Neural progenitor cell (in vitro differentiated cells): ENCODE measurements at regions not wholly inside any gene's neighbourhood (a gene's known extent, or its start where the extent isn't known, plus 50 kb on each side); places are given as distances from the start of the nearest gene placed in this dataset.
A peak's percentile ranks its signal among the peaks of the same experiment; 100 is the strongest.

ENCODE experiments used
- DNase-seq: peaks from one replicate; pipeline ENCODE4 v3.0.0-alpha.2; 2016; ENCODE audit warnings: low spot score
- H2AFZ ChIP-seq: fragments of 200-600 bp; sonication (generic); replicated peaks from 2 replicates; pipeline ENCODE4 v1.6.1; 2016; ENCODE audit warnings: antibody characterized with exemption
- H3F3A ChIP-seq: fragments of 200-600 bp; sonication (generic); 2 replicates; pipeline ENCODE4 v1.6.1; 2016; ENCODE audit warnings: antibody characterized with exemption, low read depth
- H3K27ac ChIP-seq: fragments of 200-600 bp; sonication (generic); 2 replicates; pipeline ENCODE4 v1.5.1; 2016; ENCODE audit warnings: mild to moderate bottlenecking
- H3K27me3 ChIP-seq: fragments of 200-600 bp; sonication (generic); 2 replicates; pipeline ENCODE4 v1.6.1; 2016; ENCODE audit warnings: mild to moderate bottlenecking, moderate library complexity
- H3K36me3 ChIP-seq: fragments of 200-600 bp; sonication (generic); 2 replicates; pipeline ENCODE4 v1.5.1; 2016
- H3K4me1 ChIP-seq: fragments of 200-600 bp; sonication (generic); 2 replicates; pipeline ENCODE4 v1.6.1; 2016; ENCODE audit warnings: mixed run types
- H3K4me2 ChIP-seq: fragments of 200-600 bp; sonication (generic); 2 replicates; pipeline ENCODE4 v1.6.1; 2016
- H3K4me3 ChIP-seq: fragments of 200-600 bp; sonication (generic); 2 replicates; pipeline ENCODE4 v1.5.1; 2016
- H3K79me2 ChIP-seq: fragments of 200-600 bp; sonication (generic); 2 replicates; pipeline ENCODE4 v1.6.1; 2016; ENCODE audit warnings: low read depth
- H3K9ac ChIP-seq: fragments of 200-600 bp; sonication (generic); 2 replicates; pipeline ENCODE4 v1.6.1; 2016
- H3K9me3 ChIP-seq: fragments of 200-600 bp; sonication (generic); 2 replicates; pipeline ENCODE4 v1.5.1; 2016; ENCODE audit warnings: low read depth
- H4K20me1 ChIP-seq: fragments of 200-600 bp; sonication (generic); 2 replicates; pipeline ENCODE4 v1.6.1; 2016; ENCODE audit warnings: low read depth
- H3K27ac Mint-ChIP-seq: 3 replicates; pipeline ENCODE4 v1.8.0; 2021; ENCODE audit warnings: mixed read lengths
- H3K27me3 Mint-ChIP-seq: 2 replicates; pipeline ENCODE4 v1.8.0; 2022; ENCODE audit warnings: low read depth, mild to moderate bottlenecking, inconsistent platforms, moderate library complexity, mixed read lengths; ENCODE audit not compliant: insufficient read depth
- H3K36me3 Mint-ChIP-seq: 3 replicates; pipeline ENCODE4 v1.8.0; 2021; ENCODE audit warnings: mixed read lengths
- H3K4me1 Mint-ChIP-seq: 3 replicates; pipeline ENCODE4 v1.8.0; 2021; ENCODE audit warnings: mixed read lengths
- H3K4me3 Mint-ChIP-seq: 3 replicates; pipeline ENCODE4 v1.8.0; 2021; ENCODE audit warnings: mild to moderate bottlenecking, moderate library complexity, mixed read lengths
- H3K9me3 Mint-ChIP-seq: 3 replicates; pipeline ENCODE4 v1.8.0; 2020; ENCODE audit warnings: mixed read lengths
- CTCF ChIP-seq: fragments of 200-600 bp; sonication (generic); IDR thresholded peaks from 2 replicates; pipeline ENCODE4 v1.5.1; 2017; ENCODE audit warnings: antibody characterized with exemption, mild to moderate bottlenecking
- EZH2 ChIP-seq: fragments of 200-600 bp; sonication (generic); IDR thresholded peaks from 2 replicates; pipeline ENCODE4 v1.6.1; 2017; ENCODE audit warnings: antibody characterized with exemption, mild to moderate bottlenecking, moderate library complexity
- EZH2phosphoT487 ChIP-seq: fragments of 200-600 bp; sonication (generic); IDR thresholded peaks from 2 replicates; pipeline ENCODE4 v1.6.1; 2017; ENCODE audit warnings: antibody characterized with exemption

DNA sequence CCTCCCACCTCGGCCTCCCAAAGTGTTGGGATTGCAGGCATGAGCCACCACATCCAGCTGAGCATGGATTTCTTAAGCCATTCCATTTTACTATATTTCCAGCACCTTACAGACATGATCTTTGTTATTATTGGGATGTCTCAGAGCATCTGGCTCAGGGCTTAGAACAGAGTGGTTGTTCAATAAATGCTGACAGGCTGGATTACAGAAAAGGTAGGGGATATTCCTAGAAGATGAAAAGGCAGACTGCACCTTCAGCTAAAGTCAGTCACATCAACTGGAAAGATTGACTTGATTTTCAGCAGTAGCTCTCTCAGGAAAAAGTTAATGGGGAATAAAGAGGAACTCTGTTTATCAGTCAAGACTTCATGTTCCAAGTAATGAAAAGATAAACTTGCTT lies 360.3 kb upstream of the ERCC4 start:
- DNase-seq = no peak
- Histone ChIP-seq H3K9ac (no peak overlapping the region), H3K4me1 (no peaks in the 10 kb centered on the region), H3K36me3 (no peaks in the 10 kb centered on the region), H4K20me1 (no peaks in the 10 kb centered on the region), H3K4me2 (no peak overlapping the region), H3K9me3 (no peaks in the 10 kb centered on the region), H2AFZ (no peak overlapping the region), H3K27me3 (no peaks in the 10 kb centered on the region), H3F3A (no peaks in the 10 kb centered on the region), H3K27ac (no peak overlapping the region), H3K79me2 (no peaks in the 10 kb centered on the region), H3K4me3 (no peak overlapping the region)
- Mint-ChIP-seq H3K4me1 (peaks cover 5% of the 10 kb centered on the region), H3K27ac (no peak overlapping the region), H3K4me3 (no peak overlapping the region), H3K27me3 (peaks cover 11% of the 10 kb centered on the region), H3K36me3 (no peaks in the 10 kb centered on the region), H3K9me3 (no peaks in the 10 kb centered on the region)
- TF ChIP-seq CTCF = no peak
- no peak for TF ChIP-seq EZH2phosphoT487
- no peak for TF ChIP-seq EZH2

DNA sequence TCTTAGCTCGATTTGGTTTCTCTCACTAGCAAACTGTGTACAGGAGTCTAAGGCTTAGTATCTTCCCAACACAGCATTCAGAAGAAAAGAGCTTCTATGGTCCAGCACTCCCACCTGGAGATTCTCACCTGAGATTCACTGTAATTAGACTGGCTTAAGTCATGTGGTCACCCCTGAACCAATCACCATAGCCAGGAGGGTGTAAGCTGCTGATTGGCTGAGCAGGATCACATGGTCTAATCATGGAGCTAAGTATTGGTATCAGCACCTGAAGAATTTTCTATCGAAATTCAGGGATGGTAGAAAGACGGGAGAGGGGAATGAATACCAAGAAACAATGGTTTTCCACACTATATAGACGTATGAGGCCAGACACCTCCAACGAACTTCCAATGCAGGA lies 359.8 kb upstream of the ERCC4 start:
- no peaks in the 10 kb centered on the region for H3K79me2 ChIP-seq
- Mint-ChIP-seq H3K27me3 (peaks cover 12% of the 10 kb centered on the region), H3K9me3 (no peaks in the 10 kb centered on the region), H3K27ac (peak overlapping the region; percentile 15), H3K4me1 (peaks cover 5% of the 10 kb centered on the region), H3K36me3 (no peaks in the 10 kb centered on the region), H3K4me3 (no peak overlapping the region)
- H3K27ac ChIP-seq = no peak overlapping the region
- no peaks in the 10 kb centered on the region for H4K20me1 ChIP-seq
- no peaks in the 10 kb centered on the region for H3K9me3 ChIP-seq
- no peak overlapping the region for H3K4me2 ChIP-seq
- no peak overlapping the region for H2AFZ ChIP-seq
- H3K27me3 ChIP-seq = no peaks in the 10 kb centered on the region
- no peaks in the 10 kb centered on the region for H3F3A ChIP-seq
- H3K4me1 ChIP-seq = no peaks in the 10 kb centered on the region
- DNase-seq = no peak
- no peaks in the 10 kb centered on the region for H3K36me3 ChIP-seq
- H3K9ac ChIP-seq = no peak overlapping the region
- TF ChIP-seq EZH2phosphoT487 (no peak), EZH2 (no peak), CTCF (no peak)
- H3K4me3 ChIP-seq = no peak overlapping the region

GRCh38 chr16:13561291-13562070 lies 358.5 kb upstream of the ERCC4 start:
- Histone ChIP-seq H3K9me3 (no peaks in the 10 kb centered on the region), H3K9ac (no peak overlapping the region), H3K4me2 (no peak overlapping the region), H2AFZ (no peak overlapping the region), H3F3A (no peaks in the 10 kb centered on the region), H3K4me1 (no peaks in the 10 kb centered on the region), H4K20me1 (no peaks in the 10 kb centered on the region), H3K4me3 (no peak overlapping the region), H3K27ac (no peak overlapping the region), H3K27me3 (no peaks in the 10 kb centered on the region), H3K36me3 (no peaks in the 10 kb centered on the region), H3K79me2 (no peaks in the 10 kb centered on the region)
- Mint-ChIP-seq H3K36me3 (no peaks in the 10 kb centered on the region), H3K27ac (peak overlapping the region; percentile 55), H3K4me1 (peaks cover 2% of the 10 kb centered on the region), H3K27me3 (peaks cover 12% of the 10 kb centered on the region), H3K4me3 (no peak overlapping the region), H3K9me3 (no peaks in the 10 kb centered on the region)
- no peak for DNase-seq
- TF ChIP-seq CTCF (no peak), EZH2 (no peak), EZH2phosphoT487 (no peak)
